ENCODE measurements at regions not wholly inside any gene's neighbourhood (a gene's known extent, or its start where the extent isn't known, plus 50 kb on each side); places are given as distances from the start of the nearest gene placed in this dataset.

DNA sequence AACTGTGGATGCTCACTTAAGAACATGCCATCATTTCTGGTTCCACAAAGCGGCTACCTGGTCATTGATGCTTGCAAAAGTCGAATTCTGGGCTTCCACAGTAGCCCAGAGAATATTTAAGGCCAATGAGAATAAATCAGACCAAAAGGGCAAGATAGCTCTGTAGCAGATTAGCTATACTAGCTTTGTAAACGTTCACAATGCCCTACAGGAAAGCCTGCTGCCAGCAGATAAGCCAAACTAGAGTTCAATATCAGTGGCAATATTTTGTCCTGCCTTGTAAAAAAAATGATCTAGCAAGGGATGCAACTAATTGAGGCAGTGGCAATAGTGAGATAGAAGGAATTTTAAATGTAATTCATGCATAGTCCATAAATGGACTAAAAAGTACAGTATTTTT, 387.7 kb upstream of the TEX13C start:
- H2BK5ac ChIP-seq (ENCODE audit: low read depth, low read length, poor library complexity, severe bottlenecking): no peak overlapping the region

More for the DNA sequence above, 387.7 kb upstream of the TEX13C start:
- intact Hi-C loops (cut with micrococcal nuclease) (no loop called here), dilution Hi-C loops (cut with HindIII; ENCODE audit: low sequenced_read_pairs, unreplicated experiment) (no loop called here), in situ Hi-C loops (cut with MboI; ENCODE audit: low sequenced_read_pairs) (no loop called here)
- H3K4me2 ChIP-seq (ENCODE audit: low read depth, low read length): no peak overlapping the region
- H3K27ac ChIP-seq (ENCODE audit: insufficient read depth, low read length): no peak overlapping the region
- H3K23ac ChIP-seq (ENCODE audit: low read depth, low read length): no peak overlapping the region
- H2BK15ac ChIP-seq (ENCODE audit: low read depth, low read length): no peak overlapping the region
- no peak overlapping the region for H2BK20ac ChIP-seq (ENCODE audit: low read depth, low read length)
- no peak overlapping the region for H4K8ac ChIP-seq (ENCODE audit: low read depth in 2 of 2, low read length in 2 of 2)
- no peak overlapping the region for H3K18ac ChIP-seq (ENCODE audit: low read depth, low read length)
- no peak overlapping the region for H3K56ac ChIP-seq (ENCODE audit: extremely low read depth, insufficient read depth, low read length)
- no peaks in the 10 kb centered on the region for H3K9me3 ChIP-seq (ENCODE audit: control insufficient read depth, insufficient read depth, low read length)
- DNase-seq (no peak), ATAC-seq (ENCODE audit: low read depth) (no peak)
- H3K4ac ChIP-seq (ENCODE audit: low read depth, low read length): no peak overlapping the region
- H3K9ac ChIP-seq (ENCODE audit: low read depth, low read length): no peak overlapping the region
- no peaks in the 10 kb centered on the region for H3K36me3 ChIP-seq (ENCODE audit: control insufficient read depth, insufficient read depth, low read length)
- ChIA-PET CTCF (no interaction called here), POLR2A (ENCODE audit: unreplicated experiment) (no interaction called here)
- H3K79me1 ChIP-seq (ENCODE audit: low read depth in 1 of 2, low read length in 2 of 2): no peaks in the 10 kb centered on the region
- H2AK9ac ChIP-seq (replicated peaks; ENCODE audit: low read depth, low read length, poor library complexity): no peak overlapping the region
- H3K4me3 ChIP-seq (ENCODE audit: insufficient read depth, low read depth, low read length): no peak overlapping the region
- no peak overlapping the region for H2AFZ ChIP-seq (replicated peaks; ENCODE audit: low read length, poor library complexity)
- H3K4me1 ChIP-seq (ENCODE audit: control insufficient read depth, insufficient read depth, low read length): no peaks in the 10 kb centered on the region
- H4K5ac ChIP-seq (ENCODE audit: low read depth, low read length): no peak overlapping the region
- no peaks in the 10 kb centered on the region for H4K20me1 ChIP-seq (ENCODE audit: insufficient read depth, low read length)
- no TSS peak for BruUV-seq (replicated peaks)
- H3K27me3 ChIP-seq (ENCODE audit: control insufficient read depth, insufficient read depth, low read length): no peaks in the 10 kb centered on the region
- TF ChIP-seq, protein P1, sequence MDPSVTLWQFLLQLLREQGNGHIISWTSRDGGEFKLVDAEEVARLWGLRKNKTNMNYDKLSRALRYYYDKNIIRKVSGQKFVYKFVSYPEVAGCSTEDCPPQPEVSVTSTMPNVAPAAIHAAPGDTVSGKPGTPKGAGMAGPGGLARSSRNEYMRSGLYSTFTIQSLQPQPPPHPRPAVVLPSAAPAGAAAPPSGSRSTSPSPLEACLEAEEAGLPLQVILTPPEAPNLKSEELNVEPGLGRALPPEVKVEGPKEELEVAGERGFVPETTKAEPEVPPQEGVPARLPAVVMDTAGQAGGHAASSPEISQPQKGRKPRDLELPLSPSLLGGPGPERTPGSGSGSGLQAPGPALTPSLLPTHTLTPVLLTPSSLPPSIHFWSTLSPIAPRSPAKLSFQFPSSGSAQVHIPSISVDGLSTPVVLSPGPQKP (IDR thresholded peaks at IDR 0.05; ENCODE audit: borderline replicate concordance, low read depth, low read length): no peak
- TF ChIP-seq MAFK (IDR thresholded peaks at IDR 0.05; ENCODE audit: low read depth, low read length): no peak
- TF ChIP-seq, protein P2, sequence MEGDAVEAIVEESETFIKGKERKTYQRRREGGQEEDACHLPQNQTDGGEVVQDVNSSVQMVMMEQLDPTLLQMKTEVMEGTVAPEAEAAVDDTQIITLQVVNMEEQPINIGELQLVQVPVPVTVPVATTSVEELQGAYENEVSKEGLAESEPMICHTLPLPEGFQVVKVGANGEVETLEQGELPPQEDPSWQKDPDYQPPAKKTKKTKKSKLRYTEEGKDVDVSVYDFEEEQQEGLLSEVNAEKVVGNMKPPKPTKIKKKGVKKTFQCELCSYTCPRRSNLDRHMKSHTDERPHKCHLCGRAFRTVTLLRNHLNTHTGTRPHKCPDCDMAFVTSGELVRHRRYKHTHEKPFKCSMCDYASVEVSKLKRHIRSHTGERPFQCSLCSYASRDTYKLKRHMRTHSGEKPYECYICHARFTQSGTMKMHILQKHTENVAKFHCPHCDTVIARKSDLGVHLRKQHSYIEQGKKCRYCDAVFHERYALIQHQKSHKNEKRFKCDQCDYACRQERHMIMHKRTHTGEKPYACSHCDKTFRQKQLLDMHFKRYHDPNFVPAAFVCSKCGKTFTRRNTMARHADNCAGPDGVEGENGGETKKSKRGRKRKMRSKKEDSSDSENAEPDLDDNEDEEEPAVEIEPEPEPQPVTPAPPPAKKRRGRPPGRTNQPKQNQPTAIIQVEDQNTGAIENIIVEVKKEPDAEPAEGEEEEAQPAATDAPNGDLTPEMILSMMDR (conservative IDR thresholded peaks at IDR 0.05; ENCODE audit: low read depth, low read length): no peak
- no peak for TF ChIP-seq RFX5 (IDR thresholded peaks at IDR 0.05; ENCODE audit: low read depth, low read length)
- TF ChIP-seq, protein P3, sequence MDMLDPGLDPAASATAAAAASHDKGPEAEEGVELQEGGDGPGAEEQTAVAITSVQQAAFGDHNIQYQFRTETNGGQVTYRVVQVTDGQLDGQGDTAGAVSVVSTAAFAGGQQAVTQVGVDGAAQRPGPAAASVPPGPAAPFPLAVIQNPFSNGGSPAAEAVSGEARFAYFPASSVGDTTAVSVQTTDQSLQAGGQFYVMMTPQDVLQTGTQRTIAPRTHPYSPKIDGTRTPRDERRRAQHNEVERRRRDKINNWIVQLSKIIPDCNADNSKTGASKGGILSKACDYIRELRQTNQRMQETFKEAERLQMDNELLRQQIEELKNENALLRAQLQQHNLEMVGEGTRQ (IDR thresholded peaks at IDR 0.05; ENCODE audit: low read depth, low read length): no peak
- TF ChIP-seq MAZ (IDR thresholded peaks at IDR 0.05; ENCODE audit: borderline replicate concordance, low read depth, low read length): no peak
- TF ChIP-seq BHLHE40 (IDR thresholded peaks at IDR 0.05; ENCODE audit: low read depth, low read length): no peak
- TF ChIP-seq POLR2A (IDR thresholded peaks at IDR 0.05; ENCODE audit: low read depth, low read length): no peak
- TF ChIP-seq CEBPB (IDR thresholded peaks at IDR 0.05; ENCODE audit: low read depth, low read length): no peak
- TF ChIP-seq RAD21 (IDR thresholded peaks at IDR 0.05; ENCODE audit: low read length): no peak
- TF ChIP-seq CHD1 (IDR thresholded peaks at IDR 0.05; ENCODE audit: low read depth, low read length): no peak
- TF ChIP-seq NFE2L2 (IDR thresholded peaks at IDR 0.05; ENCODE audit: low read depth, low read length): no peak
- no peak for TF ChIP-seq RCOR1 (IDR thresholded peaks at IDR 0.05; ENCODE audit: insufficient replicate concordance, low read length)
- TF ChIP-seq FOS (IDR thresholded peaks at IDR 0.05; ENCODE audit: low read depth, low read length): no peak
- TF ChIP-seq MXI1 (IDR thresholded peaks at IDR 0.05; ENCODE audit: borderline replicate concordance, low read depth, low read length): no peak
- TF ChIP-seq SMC3 (IDR thresholded peaks at IDR 0.05; ENCODE audit: low read depth, low read length): no peak
- no peak overlapping the region for H4K91ac ChIP-seq (ENCODE audit: insufficient read depth, low read depth, low read length)
- WGBS, 2 experiments (ENCODE audit: extremely low coverage in 2 of 2, insufficient read length in 1 of 2): 0% methylated on average over 1 of the region's 3 CpGs; no CpG with 5 or more reads in 1 of the 2 experiments
- H3K14ac ChIP-seq (replicated peaks; ENCODE audit: low read depth, low read length): no peak overlapping the region
- H3K9me1 ChIP-seq (ENCODE audit: insufficient read depth, low read length): no peaks in the 10 kb centered on the region
- H2BK120ac ChIP-seq (ENCODE audit: low read depth, low read length): no peak overlapping the region
- no peak overlapping the region for H2AK5ac ChIP-seq (ENCODE audit: low read depth, low read length)
